Amniotic epithelial cell (primary cell): ENCODE measurements at regions not wholly inside any gene's neighbourhood (a gene's known extent, or its start where the extent isn't known, plus 50 kb on each side); places are given as distances from the start of the nearest gene placed in this dataset.

Experiments
- DNase-seq: peaks from one replicate; pipeline ENCODE4 v3.0.0-alpha.2; 2010; ENCODE audit warnings: low read depth

DNA sequence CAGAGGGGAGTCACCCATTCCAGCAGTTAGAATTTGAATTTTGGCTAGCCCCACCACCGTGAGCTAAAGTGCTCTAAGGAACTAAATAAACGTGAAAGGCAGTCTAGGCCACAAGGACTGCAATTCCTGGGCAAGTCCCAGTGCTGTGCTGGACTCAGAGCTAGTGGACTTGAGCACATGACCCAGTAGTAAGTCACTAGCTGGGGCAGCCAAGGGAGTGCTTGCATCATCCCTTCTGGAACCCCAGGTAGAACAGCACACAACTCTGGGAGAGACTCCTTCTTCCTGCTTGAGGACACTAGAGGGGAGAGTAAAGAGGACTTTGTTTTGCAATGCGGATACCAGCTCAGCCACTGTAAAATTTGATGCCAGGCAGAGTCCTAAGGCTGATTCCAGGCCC, 672.2 kb downstream of the CPS1 start:
- no peak for DNase-seq

DNA sequence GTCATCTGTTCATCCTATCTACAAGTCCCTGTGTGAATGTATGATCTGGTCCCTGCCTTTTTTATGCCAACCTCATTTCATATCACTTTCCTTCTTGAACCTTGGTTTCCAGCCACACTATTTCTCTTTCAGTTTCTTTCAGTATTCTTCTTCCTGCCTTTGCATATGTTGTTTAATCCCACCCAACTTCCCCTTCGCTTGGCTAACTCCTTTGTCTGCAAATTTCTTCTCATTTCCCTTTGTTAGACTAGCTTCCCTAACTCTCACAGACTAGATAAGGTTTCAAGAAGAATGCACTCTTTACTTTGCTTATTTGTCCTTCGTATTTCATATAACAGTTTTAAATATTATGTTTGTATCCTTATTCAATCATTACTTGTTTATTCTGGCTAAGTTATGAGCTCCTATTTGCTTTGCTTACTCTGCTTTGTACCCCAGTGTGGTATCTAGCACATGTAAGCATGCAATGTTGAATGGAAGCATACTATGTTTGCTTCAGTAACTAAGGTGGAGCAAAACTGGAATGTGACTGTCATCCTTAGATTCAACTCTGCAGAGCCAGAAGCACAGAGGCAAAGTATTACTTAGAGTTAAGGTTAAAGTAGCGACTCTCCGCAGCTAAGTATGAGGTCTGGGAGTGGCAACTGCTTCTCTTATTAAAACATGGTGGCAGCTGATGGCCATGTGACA, 681.3 kb downstream of the CPS1 start:
- DNase-seq = no peak

DNA sequence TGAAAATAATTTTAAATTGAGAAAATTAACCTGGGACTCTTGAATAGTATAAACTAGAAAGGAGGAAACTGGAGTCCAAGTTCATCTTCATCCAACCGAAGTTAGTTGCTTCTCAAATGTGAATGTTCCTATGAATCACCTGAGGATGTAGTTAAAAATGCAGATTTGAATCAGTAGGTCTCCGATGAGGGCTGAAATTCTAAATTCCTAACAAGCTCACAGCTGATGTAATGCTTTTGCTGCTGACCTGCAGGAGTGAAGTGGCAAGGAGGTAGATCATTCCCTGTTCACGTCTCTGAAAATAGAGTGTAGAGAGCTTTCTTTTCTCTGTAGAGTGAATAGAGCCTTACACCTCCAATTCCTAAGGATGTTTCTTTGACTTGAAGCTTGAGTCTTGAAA, 685.5 kb downstream of the CPS1 start:
- DNase-seq = no peak

DNA sequence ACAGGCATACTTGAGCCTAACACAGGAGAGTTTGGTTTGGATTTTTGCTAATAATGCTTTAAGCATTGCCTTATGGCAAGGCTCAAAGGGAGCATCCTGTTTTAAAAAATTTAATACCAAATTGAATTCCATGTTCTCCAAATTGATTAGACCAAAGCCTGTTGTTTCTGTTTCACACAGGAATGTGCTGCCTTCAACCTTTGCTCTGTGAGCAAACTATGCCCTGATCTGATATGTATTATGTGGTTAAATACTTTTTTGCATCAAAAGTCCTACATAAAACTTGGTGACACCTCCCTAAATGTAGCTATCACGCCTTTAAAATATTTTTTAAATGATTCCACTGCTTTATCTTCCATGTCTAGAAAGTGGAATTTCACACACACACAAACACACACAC, 691.4 kb downstream of the CPS1 start:
- no peak for DNase-seq

DNA sequence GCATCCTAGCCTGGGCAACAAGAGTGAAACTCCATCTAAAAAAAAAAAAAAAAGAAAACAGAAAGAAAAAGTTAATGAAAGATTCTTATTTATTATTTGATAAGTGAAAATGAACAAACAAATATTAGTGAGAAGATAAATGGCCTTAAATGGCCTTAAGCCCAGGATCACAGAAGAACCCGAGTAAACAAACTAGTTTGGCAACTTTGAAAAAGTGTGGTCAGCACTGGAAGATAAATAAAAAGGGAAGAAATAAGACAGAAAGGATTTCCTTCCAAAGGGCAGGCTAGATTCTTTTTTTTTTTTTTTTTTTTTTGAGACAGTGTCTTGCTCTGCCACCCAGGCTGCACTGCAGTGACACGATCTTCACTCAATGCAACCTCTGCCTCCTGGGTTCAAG, 692.4 kb downstream of the CPS1 start:
- DNase-seq = no peak

DNA sequence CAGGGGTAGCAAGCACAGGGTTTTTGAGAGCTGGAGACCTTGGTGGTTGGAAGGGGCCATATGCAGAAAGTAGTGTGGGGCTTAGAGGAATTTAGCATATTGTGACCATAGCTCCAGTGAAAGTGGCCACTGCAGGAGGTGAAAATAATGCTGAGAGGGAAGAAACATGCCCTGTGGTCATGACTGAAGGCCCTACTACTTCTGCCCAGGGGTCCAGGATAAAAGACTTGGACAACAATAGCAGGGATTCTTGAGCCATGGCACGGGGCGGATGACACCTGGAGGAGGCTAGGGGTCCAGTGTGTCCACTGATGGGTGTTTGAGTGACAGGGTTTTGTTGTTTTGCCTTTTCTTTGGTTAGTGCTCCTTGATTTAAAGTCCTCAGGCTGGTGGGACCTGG, 694.6 kb downstream of the CPS1 start:
- no peak for DNase-seq

DNA sequence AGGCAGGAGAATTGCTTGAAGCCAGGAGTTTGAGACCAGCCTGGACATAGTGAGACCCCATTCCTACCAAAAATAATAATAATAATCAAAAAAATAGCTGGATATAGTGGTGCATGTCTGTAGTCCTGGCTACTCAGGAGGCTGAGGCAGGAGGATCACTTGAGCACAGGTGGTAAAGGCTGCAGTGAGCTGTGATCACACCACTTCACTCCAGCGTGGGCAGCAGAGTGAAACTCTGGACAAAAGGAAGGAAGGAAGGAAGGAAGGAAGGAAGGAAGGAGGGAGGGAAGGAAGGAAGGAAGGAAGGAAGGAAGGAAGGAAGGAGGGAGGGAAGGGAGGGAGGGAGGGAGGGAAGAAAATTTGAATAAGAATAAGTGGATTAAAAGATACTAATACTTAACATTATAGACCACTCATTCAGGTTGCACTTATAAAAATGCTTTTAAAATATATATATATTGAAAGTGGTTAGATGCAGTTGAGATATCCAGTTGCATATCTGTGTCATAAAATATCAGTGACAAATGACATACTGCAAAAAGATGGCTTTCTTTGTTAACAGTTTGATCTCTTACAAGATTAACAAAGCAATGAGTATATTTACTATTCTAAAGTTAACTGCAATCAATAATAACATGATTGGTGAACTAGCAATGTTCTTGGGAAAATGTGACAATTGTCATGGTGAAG, 702.4 kb downstream of the CPS1 start:
- DNase-seq = no peak

DNA sequence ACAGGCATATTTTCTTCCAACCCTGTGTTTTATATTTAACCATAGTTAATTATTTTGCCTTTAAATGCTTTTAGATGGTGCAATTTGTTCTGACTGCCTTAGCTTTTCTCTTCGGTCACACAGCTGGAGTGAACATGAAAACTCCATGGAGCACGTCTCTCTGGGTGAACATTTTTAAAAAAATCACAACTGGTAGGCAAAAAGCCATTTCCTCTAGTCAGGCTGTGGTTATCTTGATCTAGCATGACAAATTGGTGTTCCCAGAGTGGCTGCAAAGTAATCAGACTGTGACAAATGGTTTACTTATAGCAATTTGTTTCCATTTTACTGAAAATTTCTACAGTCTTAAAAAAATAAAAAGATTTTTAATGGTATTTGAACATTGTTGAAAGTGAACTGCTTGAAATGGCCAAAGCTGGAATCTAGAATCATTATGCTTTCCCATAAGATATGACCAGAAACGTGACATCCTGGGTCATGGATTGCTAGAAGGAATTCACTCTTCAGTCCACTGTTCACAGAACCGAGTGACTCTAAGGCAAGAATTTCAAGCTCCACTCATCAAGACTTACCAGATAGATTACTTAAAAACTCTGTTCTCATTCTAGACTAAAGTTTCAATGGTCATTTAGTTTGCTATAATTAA, 703.6 kb downstream of the CPS1 start:
- no peak for DNase-seq

DNA sequence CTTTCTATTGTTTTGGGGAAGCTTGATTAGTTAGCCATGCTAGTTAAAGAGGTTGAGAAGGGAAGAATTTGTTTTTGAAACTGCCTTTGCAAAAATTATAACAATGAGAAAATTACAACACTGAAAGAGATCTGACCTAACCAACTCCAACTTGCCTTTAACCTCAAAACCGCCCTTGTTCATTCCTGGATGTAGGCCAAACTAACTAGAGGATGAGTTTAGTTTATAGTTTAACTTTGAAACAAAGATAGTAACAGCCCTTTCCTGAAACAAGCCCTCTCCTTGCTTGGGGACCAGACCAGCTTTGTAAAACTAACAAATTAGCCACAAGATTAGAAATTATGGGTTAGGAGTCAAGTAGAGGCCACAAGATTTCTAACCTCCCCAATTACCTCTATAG, 713.9 kb downstream of the CPS1 start:
- no peak for DNase-seq

DNA sequence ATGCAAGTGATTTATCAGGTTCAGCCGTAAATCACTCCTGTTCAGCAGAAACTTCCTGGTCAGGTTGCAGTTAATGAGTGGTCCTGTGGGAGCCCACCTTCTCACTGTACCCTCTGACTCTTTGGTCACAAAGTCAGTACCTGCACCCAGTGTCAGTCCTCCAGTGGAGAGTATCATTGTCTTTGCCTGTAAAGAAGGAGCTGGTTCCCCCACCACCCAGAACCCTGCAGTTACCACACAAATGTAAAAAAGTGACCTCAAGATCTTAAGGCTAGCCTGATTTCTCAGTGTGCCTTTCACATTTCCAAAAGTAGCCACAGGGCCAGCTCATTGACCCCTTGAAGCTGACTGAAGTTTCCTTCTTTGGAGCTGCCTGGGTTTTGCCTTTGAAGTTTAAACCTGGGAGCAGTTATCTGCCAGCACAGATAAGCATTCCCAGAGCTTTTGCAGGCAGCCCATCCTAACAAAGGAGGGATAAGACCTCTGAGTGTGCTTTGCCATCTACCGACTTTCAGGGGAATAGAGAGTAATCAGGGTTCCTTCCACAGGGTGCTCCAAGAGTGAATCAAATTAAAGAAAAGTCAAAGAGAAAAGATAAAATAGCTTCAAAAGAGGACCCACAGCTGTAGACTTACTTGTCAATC, 725.2 kb downstream of the CPS1 start:
- no peak for DNase-seq

DNA sequence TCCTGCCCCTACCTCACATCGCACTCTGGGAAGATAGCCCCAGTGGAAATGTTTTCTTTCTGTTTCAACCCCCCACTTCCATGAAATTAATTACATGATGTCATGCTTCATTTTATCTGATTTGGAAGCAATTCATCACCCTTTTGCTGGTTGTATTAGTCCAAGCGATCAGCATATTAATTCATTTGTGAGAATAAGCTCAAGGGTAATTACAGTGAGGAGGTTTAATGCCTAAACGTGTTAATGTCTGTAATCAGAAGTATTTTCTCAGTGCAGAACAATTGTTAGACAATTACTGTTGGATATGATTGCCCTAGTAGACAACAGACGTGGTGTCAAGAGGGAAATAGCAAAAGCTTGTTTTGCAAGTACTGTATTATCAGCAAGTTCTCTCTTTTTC, 746.3 kb downstream of the CPS1 start:
- no peak for DNase-seq

DNA sequence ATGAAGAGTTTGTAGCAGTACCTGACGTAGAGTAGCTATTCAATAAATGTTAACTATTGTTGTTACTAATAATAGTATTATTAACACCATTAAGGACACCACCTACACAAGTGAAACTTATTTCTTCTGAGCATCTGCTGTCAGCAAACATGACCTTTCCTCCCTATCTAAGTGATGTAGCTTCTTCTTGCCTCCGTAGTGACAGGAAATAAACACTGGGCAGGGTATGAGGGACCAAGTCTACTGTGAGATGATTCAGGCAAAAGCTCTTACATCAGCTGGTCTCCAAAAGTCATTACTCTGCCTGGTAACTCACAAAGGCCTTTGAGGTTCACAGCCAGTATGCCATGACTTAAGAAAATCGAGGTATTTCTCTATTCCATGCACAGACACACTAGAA, 750.5 kb downstream of the CPS1 start:
- DNase-seq = no peak
